ENCODE measurements at regions not wholly inside any gene's neighbourhood (a gene's known extent, or its start where the extent isn't known, plus 50 kb on each side); places are given as distances from the start of the nearest gene placed in this dataset.

DNA sequence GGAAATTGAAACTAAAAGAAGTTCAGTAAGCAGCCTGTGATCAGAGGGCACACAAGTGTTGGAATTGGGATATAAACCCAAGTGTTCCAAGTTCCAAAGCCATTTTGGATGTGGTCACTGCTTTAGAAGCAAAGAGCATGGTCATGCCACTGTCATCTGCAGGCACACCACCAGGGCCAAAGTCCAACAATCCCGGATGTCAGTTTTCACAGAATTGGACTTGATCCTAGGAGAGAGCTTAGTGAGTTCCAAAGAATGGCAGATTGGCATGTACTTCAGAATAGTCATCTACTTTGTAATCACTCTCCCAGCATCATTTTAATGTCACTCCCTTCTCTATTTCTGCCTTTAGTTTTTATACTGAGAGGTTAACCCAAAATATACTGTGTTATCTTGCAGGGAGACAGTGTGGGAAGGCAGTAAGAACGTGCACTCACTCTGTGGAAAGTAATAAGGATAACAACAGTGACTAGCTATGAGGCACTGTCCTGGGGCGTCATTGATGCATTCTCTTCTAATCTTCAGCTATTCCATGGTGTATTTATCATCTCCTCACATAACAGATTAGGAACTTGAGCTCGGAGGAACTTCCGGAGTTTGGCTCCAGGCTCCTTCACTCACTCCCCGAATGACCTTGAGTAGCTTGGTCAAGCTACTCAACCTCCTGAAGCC, 388.0 kb downstream of the ACTL7B start (continued):
- TF ChIP-seq HNF4G (IDR thresholded peaks at IDR 0.05) (peak; percentile 56), CTCF (IDR thresholded peaks at IDR 0.05; ENCODE audit: low read depth, low read length, missing input control) (no peak), RXRA (IDR thresholded peaks at IDR 0.05) (peak in 1 of 2 donors; percentile 37), TAF1 (conservative IDR thresholded peaks at IDR 0.05) (no peak), SP1 (IDR thresholded peaks at IDR 0.05) (peak; percentile 54), FOXA2 (IDR thresholded peaks at IDR 0.05) (no peak), RAD21 (IDR thresholded peaks at IDR 0.05) (no peak), FOXA1 (IDR thresholded peaks at IDR 0.05) (no peak), GABPA (IDR thresholded peaks at IDR 0.05 in 1 of 2, conservative IDR thresholded peaks at IDR 0.05 in 1 of 2) (no peak)

GRCh38 chr9:108467161-108467560, 388.6 kb downstream of the ACTL7B start:
- WGBS = 88% methylated on average over 2 of the region's 2 CpGs

More at GRCh38 chr9:108467161-108467560, 388.6 kb downstream of the ACTL7B start:
- TF ChIP-seq FOXA1 (IDR thresholded peaks at IDR 0.05) = no peak
- TF ChIP-seq YY1 (IDR thresholded peaks at IDR 0.05) = no peak
- TF ChIP-seq HNF4A (conservative IDR thresholded peaks at IDR 0.05) = no peak
- TF ChIP-seq ATF3 (IDR thresholded peaks at IDR 0.05) = no peak
- TF ChIP-seq RAD21 (IDR thresholded peaks at IDR 0.05) = no peak
- no peak for TF ChIP-seq JUND (IDR thresholded peaks at IDR 0.05)
- no peak for TF ChIP-seq NR2F2 (IDR thresholded peaks at IDR 0.05)
- TF ChIP-seq RXRA (IDR thresholded peaks at IDR 0.05) = no peak
- TF ChIP-seq FOXA2 (IDR thresholded peaks at IDR 0.05) = no peak
- no peak for TF ChIP-seq TAF1 (conservative IDR thresholded peaks at IDR 0.05)
- TF ChIP-seq ZBTB33 (IDR thresholded peaks at IDR 0.05) = no peak
- TF ChIP-seq GABPA (IDR thresholded peaks at IDR 0.05 in 1 of 2, conservative IDR thresholded peaks at IDR 0.05 in 1 of 2) = no peak
- TF ChIP-seq, protein P1, sequence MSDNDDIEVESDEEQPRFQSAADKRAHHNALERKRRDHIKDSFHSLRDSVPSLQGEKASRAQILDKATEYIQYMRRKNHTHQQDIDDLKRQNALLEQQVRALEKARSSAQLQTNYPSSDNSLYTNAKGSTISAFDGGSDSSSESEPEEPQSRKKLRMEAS (IDR thresholded peaks at IDR 0.05) = no peak
- no peak overlapping the region for H3K27ac ChIP-seq (ENCODE audit: low read depth in 1 of 2, low read length in 2 of 2)
- H3K36me3 ChIP-seq (ENCODE audit: control insufficient read depth in 4 of 4, insufficient read depth in 3 of 4, low read depth in 1 of 4, low read length in 3 of 4) = no peaks in the 10 kb centered on the region
- no peaks in the 10 kb centered on the region for H3K27me3 ChIP-seq (ENCODE audit: control insufficient read depth in 4 of 4, insufficient read depth in 4 of 4, low read length in 3 of 4)
- DNase-seq (ENCODE audit: low spot score) = no peak
- no peak overlapping the region for H3K4me3 ChIP-seq (ENCODE audit: low read depth in 1 of 3, low read length in 3 of 3)
- no peaks in the 10 kb centered on the region for H3K4me1 ChIP-seq (ENCODE audit: control insufficient read depth in 4 of 4, insufficient read depth in 4 of 4, low read length in 3 of 4)
- no peaks in the 10 kb centered on the region for H3K9me3 ChIP-seq (ENCODE audit: control insufficient read depth in 4 of 4, low read length in 3 of 4)
- H3K9ac ChIP-seq (ENCODE audit: low read depth in 1 of 2, low read length in 2 of 2) = no peak overlapping the region
